ENCODE measurements at regions not wholly inside any gene's neighbourhood (a gene's known extent, or its start where the extent isn't known, plus 50 kb on each side); places are given as distances from the start of the nearest gene placed in this dataset.
"Not testable (repeated sequence)": the region's sequence is repeated elsewhere in the genome, so short reads cannot be mapped to it uniquely, and the experiment has no call there.

DNA sequence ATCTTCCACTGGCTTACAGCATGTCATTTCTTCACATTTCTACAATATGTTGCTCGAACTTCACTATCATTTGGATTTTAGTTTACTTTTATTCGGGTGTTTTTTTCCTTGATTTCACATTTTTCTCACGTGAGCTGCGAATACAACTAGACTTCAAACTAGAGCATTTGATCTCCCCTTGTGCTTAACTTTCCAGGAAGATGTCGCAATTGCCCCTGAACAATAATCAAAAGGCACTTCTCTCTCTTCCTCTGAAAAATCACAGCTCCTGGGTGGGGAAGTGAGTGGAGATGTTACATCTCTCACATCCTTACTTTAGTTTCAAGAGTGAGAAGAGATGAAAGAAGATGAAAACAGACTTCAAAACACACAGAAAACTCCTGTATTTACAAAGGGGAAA, 587.9 kb downstream of the TBL1XR1 start:
- no peaks in the 10 kb centered on the region for H3K9me3 ChIP-seq (ENCODE audit: control insufficient read depth in 4 of 4, insufficient read depth in 3 of 4, low read length in 3 of 4)
- TF ChIP-seq, protein P1, sequence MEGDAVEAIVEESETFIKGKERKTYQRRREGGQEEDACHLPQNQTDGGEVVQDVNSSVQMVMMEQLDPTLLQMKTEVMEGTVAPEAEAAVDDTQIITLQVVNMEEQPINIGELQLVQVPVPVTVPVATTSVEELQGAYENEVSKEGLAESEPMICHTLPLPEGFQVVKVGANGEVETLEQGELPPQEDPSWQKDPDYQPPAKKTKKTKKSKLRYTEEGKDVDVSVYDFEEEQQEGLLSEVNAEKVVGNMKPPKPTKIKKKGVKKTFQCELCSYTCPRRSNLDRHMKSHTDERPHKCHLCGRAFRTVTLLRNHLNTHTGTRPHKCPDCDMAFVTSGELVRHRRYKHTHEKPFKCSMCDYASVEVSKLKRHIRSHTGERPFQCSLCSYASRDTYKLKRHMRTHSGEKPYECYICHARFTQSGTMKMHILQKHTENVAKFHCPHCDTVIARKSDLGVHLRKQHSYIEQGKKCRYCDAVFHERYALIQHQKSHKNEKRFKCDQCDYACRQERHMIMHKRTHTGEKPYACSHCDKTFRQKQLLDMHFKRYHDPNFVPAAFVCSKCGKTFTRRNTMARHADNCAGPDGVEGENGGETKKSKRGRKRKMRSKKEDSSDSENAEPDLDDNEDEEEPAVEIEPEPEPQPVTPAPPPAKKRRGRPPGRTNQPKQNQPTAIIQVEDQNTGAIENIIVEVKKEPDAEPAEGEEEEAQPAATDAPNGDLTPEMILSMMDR (IDR thresholded peaks at IDR 0.05; ENCODE audit: control extremely low read depth, extremely low read depth), result no peak
- no peak for ATAC-seq (ENCODE audit: insufficient read depth, low FRiP score)
- H3K4me1 ChIP-seq (ENCODE audit: control insufficient read depth in 5 of 5, insufficient read depth in 5 of 5, low read length in 5 of 5), result no peaks in the 10 kb centered on the region
- DNase-seq, result peak in 1 of 3 donors; percentile 4
- no peak overlapping the region for H3K4me3 ChIP-seq
- H3K9ac ChIP-seq (ENCODE audit: insufficient read depth in 1 of 2, low read length in 2 of 2), result no peak overlapping the region
- no peaks in the 10 kb centered on the region for H3K27me3 ChIP-seq (ENCODE audit: control insufficient read depth in 3 of 3, insufficient read depth in 3 of 3, low read length in 2 of 3)
- no peaks in the 10 kb centered on the region for H3K36me3 ChIP-seq (ENCODE audit: control insufficient read depth in 4 of 4, insufficient read depth in 4 of 4, low read length in 4 of 4)
- 84 to 85% methylated on average over 5 of the region's 5 CpGs for WGBS, 2 donors
- H3K27ac ChIP-seq (ENCODE audit: low read depth in 1 of 2, low read length in 1 of 2), result no peak overlapping the region

DNA sequence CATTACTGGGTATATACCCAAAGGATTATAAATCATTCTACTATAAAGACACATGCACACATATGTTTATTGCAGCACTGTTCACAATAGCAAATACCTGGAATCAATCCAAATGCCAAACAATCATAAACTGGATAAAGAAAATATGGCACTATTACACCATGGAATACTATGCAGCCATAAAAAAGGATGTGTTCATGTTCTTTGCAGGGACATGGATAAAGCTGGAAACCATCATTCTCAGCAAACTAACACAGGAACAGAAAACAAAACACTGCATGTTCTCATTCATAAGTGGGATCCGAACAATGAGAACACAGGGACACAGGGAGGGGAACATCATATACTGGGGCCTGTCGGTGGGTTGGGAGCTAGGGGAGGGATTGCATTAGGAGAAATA, 591.7 kb downstream of the TBL1XR1 start:
- H3K4me1 ChIP-seq (ENCODE audit: control insufficient read depth in 5 of 5, insufficient read depth in 5 of 5, low read length in 5 of 5); H3K27me3 ChIP-seq (ENCODE audit: control insufficient read depth in 3 of 3, insufficient read depth in 3 of 3, low read length in 2 of 3); H3K9me3 ChIP-seq (ENCODE audit: control insufficient read depth in 4 of 4, insufficient read depth in 3 of 4, low read length in 3 of 4); H3K36me3 ChIP-seq (ENCODE audit: control insufficient read depth in 4 of 4, insufficient read depth in 4 of 4, low read length in 4 of 4); H3K4me3 ChIP-seq; H3K27ac ChIP-seq (ENCODE audit: low read depth in 1 of 2, low read length in 1 of 2); DNase-seq; H3K9ac ChIP-seq (ENCODE audit: insufficient read depth in 1 of 2, low read length in 2 of 2); ATAC-seq (ENCODE audit: insufficient read depth, low FRiP score): not testable (repeated sequence)
- WGBS, 2 donors, result 94 to 98% methylated on average over 2 of the region's 2 CpGs

DNA sequence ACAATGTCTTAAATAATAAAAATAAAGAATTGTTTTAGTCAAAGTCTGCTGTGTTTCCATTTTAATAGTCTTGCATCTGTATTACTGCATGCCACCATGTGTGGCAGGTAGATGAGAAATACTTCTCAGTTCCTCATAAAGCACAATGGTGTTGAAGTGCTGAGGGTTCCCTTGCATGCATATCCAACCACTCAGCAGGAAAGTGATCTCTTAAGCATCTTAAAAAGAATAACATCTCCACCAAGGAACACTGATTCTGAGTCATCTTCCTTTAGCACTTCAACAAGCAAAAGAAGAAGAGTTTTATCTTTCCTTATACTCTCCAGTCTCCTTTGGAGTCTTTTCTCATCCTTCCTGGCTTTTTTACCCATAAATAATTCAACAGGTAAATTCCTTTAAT, 602.0 kb downstream of the TBL1XR1 start:
- no peak overlapping the region for H3K9ac ChIP-seq (ENCODE audit: insufficient read depth in 1 of 2, low read length in 2 of 2)
- DNase-seq (no peak), ATAC-seq (ENCODE audit: insufficient read depth, low FRiP score) (no peak)
- H3K4me1 ChIP-seq (ENCODE audit: control insufficient read depth in 5 of 5, insufficient read depth in 5 of 5, low read length in 5 of 5), result no peaks in the 10 kb centered on the region
- TF ChIP-seq, protein P1 (IDR thresholded peaks at IDR 0.05; ENCODE audit: control extremely low read depth, extremely low read depth), result no peak
- H3K36me3 ChIP-seq (ENCODE audit: control insufficient read depth in 4 of 4, insufficient read depth in 4 of 4, low read length in 4 of 4), result no peaks in the 10 kb centered on the region
- no peak overlapping the region for H3K27ac ChIP-seq (ENCODE audit: low read depth in 1 of 2, low read length in 1 of 2)
- H3K27me3 ChIP-seq (ENCODE audit: control insufficient read depth in 3 of 3, insufficient read depth in 3 of 3, low read length in 2 of 3), result no peaks in the 10 kb centered on the region
- no peaks in the 10 kb centered on the region for H3K9me3 ChIP-seq (ENCODE audit: control insufficient read depth in 4 of 4, insufficient read depth in 3 of 4, low read length in 3 of 4)
- no peak overlapping the region for H3K4me3 ChIP-seq

DNA sequence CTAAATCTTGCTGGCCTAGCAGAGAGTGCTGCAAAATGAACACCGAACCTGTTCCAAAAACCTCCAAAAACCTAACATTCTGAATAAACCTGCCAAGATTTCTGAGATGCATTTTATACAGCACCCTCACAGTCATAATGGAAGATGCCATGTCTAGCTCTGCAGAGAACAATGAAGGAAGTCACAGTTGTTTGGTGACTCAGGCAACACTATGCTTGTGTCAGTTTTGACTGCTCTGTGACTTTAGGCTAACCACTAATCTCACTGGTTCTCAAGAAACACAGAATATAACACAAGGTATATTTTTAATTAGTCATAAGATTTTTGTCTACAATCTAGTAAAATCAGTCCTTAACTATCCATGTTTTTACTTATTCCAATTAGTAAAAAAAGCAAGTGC, 606.6 kb downstream of the TBL1XR1 start:
- Histone ChIP-seq H3K4me3 (no peak overlapping the region), H3K27me3 (ENCODE audit: control insufficient read depth in 3 of 3, insufficient read depth in 3 of 3, low read length in 2 of 3) (no peaks in the 10 kb centered on the region), H3K9ac (ENCODE audit: insufficient read depth in 1 of 2, low read length in 2 of 2) (no peak overlapping the region), H3K27ac (ENCODE audit: low read depth in 1 of 2, low read length in 1 of 2) (no peak overlapping the region), H3K36me3 (ENCODE audit: control insufficient read depth in 4 of 4, insufficient read depth in 4 of 4, low read length in 4 of 4) (no peaks in the 10 kb centered on the region), H3K4me1 (ENCODE audit: control insufficient read depth in 5 of 5, insufficient read depth in 5 of 5, low read length in 5 of 5) (no peaks in the 10 kb centered on the region), H3K9me3 (ENCODE audit: control insufficient read depth in 4 of 4, insufficient read depth in 3 of 4, low read length in 3 of 4) (no peaks in the 10 kb centered on the region)
- TF ChIP-seq, protein P1 (IDR thresholded peaks at IDR 0.05; ENCODE audit: control extremely low read depth, extremely low read depth), result no peak
- DNase-seq (no peak), ATAC-seq (ENCODE audit: insufficient read depth, low FRiP score) (no peak)
- 92 to 96% methylated on average over 1 of the region's 1 CpG for WGBS, 2 donors
